ENCODE measurements at regions not wholly inside any gene's neighbourhood (a gene's known extent, or its start where the extent isn't known, plus 50 kb on each side); places are given as distances from the start of the nearest gene placed in this dataset.
A peak's percentile ranks its signal among the peaks of the same experiment; 100 is the strongest.

- DNase-seq (ENCODE audit: low read depth in 2 of 3, low spot score in 2 of 3): no peak
Measured at GRCh38 chr5:57698086-57698485, 215.5 kb upstream of the ACTBL2 start.

DNA sequence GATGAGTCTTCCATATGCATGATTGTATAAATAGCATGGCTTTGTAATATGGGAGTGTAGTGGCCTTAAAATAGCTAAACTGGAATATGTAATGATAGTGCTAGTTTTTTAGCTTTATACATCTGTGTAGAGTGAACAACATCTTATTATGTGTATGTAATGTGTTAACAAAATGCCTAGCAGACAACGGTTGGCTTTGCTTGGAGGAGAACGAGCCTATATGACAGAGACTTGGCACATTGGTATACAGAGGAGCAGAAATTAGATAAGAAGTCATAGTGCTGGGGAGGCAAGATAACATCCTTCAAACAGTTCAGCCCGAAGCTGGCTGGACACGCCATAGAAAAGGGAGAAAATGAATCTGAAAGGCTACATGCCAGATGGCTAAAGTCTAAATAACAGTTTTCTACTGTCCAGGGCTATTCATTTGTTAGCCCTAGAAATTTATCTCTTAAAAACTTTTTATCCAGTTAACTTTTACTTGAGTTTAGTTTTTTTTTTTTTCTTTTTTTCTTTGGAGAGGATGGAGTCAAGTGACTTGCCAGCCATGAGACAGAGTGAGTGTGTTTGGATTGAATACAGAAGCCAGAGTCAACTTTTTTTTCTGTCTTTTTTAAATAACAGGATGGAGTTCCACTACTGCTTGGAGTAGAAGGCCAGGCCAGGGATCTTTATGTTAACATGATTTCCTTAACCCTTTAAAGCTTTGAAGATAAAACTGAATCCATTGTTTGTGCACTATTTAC is 214.4 kb upstream of the ACTBL2 start:
- no peak for DNase-seq (ENCODE audit: low read depth in 2 of 3, low spot score in 2 of 3)

DNA sequence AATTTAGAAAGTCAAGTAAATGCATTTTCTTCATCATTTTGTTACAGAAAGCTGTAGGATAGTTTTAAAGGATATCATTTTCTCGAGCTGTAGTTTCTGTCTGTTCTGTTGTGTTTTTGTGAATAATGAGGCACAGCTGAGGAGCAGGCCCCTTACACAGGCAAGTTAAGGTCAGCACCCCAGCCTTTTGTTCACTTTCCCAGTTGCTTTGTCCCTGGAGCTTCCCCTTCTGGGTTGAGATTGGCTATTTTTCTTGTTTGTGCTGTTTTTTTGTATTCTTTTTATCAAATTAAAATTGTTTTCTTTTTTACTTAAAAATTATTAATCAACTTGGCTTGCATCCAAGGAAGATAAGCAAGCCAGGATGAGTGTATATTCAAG is 213.8 kb upstream of the ACTBL2 start:
- no peak for DNase-seq (ENCODE audit: low read depth in 2 of 3, low spot score in 2 of 3)

- no peak for DNase-seq (ENCODE audit: low read depth in 2 of 3, low spot score in 2 of 3)
Measured at GRCh38 chr5:57695706-57696388, 213.2 kb upstream of the ACTBL2 start.

- no peak for DNase-seq (ENCODE audit: low read depth in 2 of 3, low spot score in 2 of 3)
Measured at GRCh38 chr5:57695179-57695578, 212.6 kb upstream of the ACTBL2 start.

DNA sequence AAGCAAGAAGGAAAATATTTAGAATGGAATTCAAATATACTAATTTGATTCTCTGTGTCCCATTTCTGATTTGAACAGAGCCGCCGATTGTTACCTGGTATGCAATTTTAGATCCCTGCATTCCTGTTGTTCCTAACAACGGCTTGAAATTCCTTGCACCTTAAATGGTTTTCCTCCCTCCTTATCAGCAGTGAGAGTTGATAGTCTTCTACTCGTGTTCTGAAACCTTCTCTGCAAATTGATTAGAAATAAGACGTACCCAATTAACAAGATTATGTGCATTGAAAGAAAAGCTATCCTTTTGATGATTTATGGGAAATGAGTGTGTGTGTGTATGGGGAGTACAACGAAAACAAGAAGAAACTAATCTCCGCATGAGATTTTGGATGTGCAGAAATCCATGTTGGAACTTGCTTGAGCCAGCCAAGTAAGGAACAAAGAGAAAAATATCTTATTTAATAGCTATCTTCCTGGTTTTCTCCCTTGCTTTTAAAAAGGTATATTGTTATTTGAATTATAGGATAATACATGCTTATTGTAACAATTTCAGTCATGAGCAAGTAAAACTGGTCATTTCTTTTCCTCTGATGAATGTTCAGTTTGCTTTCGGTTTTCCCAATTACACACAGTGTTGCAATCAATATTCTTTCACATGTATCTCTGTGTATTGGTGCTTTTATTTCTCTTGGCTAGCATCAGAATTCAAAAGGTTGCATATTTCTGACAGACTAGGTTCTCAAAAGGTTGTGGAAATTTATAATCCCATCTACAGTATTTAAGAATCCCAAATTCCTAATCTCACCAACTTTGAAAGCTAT is 211.1 kb upstream of the ACTBL2 start:
- no peak for DNase-seq (ENCODE audit: low read depth in 2 of 3, low spot score in 2 of 3)

- peak in 2 of 3 donors; percentile 17 to 20 for DNase-seq (ENCODE audit: low read depth in 2 of 3, low spot score in 2 of 3)
Measured at GRCh38 chr5:57692582-57693487, 210.2 kb upstream of the ACTBL2 start.

DNA sequence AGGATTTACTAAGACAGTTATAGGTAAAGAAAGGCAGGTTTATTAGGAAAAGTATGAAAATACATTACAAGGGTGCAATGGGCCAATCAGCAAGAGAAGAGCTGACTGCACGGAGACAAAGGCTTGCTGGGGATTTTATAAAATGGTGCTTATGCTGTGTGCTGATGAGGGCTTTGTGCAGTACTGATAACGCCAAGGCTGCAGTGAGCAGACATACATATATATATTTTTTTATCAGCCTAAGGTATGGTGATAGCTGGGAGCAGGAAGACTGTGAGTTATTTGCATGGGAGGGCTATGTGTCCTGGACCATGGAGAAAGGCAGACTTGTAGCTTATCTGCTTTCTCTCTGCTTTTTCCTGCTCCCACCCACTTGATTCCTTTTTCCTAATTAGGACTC is 208.1 kb upstream of the ACTBL2 start:
- DNase-seq (ENCODE audit: low read depth in 2 of 3, low spot score in 2 of 3): no peak

DNA sequence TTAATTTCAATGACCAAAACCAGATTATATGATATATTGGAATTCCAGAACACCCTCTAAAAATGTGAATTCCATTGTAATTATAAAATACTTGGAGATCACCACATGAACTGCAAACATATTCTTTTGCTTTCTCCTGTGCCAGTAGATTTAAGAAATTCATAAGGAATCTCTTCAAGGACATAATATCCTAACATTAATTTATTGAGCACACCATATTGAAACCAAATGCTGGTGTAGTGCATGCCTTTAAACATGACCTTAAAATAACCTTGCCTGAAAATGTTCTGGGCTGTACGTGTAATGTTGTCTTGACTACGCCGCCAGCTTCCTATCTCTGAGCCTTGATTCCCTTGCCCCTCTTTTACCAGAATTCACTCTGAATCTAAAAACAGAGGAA is 205.0 kb upstream of the ACTBL2 start:
- no peak for DNase-seq (ENCODE audit: low read depth in 2 of 3, low spot score in 2 of 3)

DNA sequence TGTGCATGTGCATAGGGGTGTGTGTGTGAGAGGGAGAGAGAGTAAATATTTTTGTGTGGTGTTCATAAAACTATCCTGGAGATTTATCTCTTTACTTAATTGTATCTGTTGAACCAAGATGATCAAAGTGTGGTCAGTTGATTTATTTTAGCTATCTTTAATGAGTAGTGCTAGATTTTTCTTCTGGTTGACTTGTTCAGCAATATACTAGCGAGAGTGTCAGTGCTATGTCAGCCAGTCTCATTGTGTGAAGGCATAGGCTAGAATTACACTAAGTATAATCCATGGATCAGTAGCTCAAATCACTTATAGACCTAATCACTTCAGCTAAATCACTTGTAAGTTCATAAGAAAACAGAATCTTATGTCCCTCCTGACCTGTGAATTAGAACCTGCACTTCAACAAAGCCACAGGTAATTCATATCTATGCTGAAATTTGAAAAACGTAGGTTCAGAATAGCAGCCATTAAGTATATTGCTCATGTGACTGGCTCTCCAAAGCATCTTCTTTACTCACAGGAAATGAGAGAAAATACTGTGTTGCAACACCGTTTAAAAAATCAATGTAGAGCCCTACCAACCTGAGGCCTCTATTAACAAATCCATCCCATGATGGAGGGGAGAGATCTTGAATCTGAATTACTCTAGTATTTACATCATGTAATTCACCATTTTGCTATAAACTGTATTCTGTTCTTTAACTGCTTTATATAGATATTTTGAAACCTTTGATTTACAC is 203.1 kb upstream of the ACTBL2 start:
- DNase-seq (ENCODE audit: low read depth in 2 of 3, low spot score in 2 of 3): no peak

DNA sequence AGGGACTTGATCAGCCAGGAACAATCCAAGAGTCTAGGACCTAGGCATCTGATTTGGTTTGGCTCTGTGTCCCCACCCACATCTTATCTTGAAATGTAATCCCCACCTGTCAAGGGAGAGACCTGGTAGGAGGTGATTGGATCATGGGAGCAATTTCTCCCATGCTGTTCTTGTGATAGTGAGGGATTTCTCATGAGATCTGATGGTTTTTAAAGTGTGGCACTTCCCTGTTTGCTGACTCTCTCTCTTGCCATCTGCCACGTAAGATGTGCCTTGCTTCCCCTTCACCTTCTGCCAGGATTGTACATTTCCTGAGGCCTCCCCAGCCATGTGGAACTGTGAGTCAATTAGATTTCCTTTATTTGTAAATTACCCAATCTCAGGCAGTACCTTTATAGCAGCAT is 201.7 kb upstream of the ACTBL2 start:
- DNase-seq (ENCODE audit: low read depth in 2 of 3, low spot score in 2 of 3): peak in 1 of 3 donors; percentile 42

DNA sequence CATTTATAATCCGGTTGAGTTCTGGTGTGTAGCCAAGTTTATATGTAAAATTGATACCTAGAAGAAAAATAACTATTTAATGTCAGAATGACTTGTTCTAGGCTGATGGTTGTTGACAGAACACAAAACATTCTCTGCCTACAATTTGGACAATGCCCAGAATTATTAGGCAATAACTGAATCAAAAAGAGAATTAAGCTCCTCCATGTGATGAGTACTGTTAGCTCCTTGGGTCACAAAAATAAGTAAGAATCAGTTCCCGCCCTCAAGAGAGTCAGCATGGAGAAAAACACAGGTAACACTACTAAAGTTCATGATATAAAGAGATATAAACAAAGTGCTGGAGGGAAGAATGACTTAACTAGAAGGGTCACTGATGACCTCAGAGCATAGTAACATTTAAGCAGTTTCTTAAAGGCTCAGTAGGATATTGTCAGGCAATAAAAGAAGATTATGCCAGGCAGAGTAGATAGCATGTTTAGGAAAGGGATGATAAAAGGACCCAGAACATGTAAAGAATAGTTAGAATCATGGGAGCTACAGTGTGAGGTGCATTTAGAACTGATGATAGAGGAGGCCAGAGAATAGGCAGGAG is 200.5 kb upstream of the ACTBL2 start:
- DNase-seq (ENCODE audit: low read depth in 2 of 3, low spot score in 2 of 3): no peak

DNA sequence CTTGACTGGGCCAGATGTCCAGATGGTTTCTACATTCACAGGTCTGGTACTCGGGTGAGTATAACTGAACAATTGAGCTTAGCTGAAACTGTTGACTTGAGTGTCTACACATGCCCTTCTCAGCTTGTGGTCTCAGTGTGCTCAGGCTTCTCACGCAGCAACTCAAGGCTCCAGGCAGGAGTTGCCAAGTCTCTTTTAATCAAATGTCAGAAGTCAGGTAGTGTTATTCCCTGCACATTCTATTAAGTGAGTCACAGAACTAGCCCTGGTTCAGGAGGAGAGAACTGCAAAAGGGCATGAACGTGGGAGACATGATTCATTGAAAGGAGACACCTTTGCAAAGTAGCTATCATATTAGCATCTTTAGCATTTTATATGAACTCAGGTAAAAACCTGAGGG is 199.3 kb upstream of the ACTBL2 start:
- DNase-seq (ENCODE audit: low read depth in 2 of 3, low spot score in 2 of 3): no peak

GRCh38 chr5:57680686-57681085 is 198.1 kb upstream of the ACTBL2 start:
- no peak for DNase-seq (ENCODE audit: low read depth in 2 of 3, low spot score in 2 of 3)

DNA sequence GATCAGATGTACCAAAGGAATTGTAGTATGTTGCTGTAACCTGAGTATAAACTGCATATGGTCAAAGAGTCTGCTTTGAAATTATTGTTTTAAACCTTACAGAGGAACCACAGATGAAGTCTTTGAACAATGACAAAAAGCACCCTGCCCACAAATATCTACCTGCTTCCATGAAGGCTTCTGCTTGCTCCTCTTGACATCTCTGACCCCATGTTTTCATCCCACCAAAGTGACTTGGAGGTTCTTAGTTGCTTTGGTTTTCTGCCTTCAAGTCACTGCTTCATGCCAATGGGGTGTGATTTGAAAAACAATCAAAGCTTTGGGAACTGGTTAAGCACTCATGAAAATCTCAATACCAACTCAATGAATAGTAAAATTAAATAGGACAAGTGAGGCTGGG is 194.6 kb upstream of the ACTBL2 start:
- no peak for DNase-seq (ENCODE audit: low read depth in 2 of 3, low spot score in 2 of 3)

DNA sequence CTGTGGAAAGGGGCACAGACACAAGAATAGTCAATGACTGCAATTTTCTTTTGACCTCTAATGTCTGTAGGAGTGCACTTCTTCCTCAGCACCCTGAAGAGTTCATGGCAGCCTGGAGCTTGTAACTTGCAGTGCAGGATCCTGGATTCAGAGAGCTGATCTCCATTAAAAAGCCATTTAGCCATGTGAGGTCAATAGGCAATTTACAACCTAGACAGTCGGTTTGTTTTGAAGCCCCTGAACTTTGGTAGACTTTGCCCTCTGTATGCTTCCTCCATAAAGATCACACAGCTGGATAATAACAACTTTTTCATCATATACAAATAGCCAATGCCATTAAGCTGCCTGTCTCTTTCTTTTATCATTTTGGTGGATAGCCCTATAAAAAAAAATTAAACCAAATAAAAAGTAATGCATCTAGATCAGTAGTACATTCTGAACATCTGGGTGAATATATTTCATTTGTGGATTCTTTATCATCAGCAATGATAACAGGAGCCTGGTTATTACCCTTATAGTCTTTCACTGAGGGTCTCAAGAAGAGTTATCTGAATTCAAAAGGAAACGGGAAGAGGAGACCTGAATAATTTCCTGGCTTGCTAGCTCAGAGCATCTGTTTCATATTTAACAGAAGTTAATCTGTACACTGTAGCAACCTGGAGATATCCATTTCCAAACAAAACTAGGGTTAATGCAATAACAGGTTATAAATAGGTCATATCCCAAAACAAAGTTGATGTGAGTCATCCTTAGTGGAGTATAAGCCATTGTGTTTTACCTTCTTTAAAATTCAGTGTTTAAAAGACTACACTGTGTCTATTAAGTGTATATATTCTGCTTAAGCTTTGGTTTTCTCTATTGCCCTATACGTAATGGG is 193.8 kb upstream of the ACTBL2 start:
- no peak for DNase-seq (ENCODE audit: low read depth in 2 of 3, low spot score in 2 of 3)

GRCh38 chr5:57675236-57675635 is 192.6 kb upstream of the ACTBL2 start:
- no peak for DNase-seq (ENCODE audit: low read depth in 2 of 3, low spot score in 2 of 3)

GRCh38 chr5:57671371-57671770 is 188.8 kb upstream of the ACTBL2 start:
- no peak for DNase-seq (ENCODE audit: low read depth in 2 of 3, low spot score in 2 of 3)

DNA sequence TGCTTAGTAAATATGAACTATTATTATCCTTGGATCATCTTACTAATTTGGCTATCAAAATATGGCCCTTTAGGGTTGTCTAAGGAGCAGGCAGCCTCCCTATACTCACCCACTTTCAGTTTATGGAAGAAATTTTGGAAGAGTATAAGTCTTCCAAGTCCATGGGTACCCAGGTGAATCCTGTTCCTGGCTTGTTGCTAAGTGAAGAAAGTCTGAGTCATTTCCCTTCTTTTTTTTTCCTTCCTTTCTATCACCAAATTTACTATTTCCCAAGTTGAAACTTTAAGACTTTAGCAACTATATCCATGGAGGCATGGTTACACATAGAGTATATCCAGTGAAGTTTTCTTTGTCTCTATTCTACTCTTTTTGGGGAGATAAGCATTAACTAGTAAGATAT is 184.0 kb upstream of the ACTBL2 start:
- DNase-seq (ENCODE audit: low read depth in 2 of 3, low spot score in 2 of 3): no peak
